Pancreas (tissue), 10 donors: ENCODE measurements at regions not wholly inside any gene's neighbourhood (a gene's known extent, or its start where the extent isn't known, plus 50 kb on each side); places are given as distances from the start of the nearest gene placed in this dataset.
"Not testable (repeated sequence)": the region's sequence is repeated elsewhere in the genome, so short reads cannot be mapped to it uniquely, and the experiment has no call there.

Source experiments
- ATAC-seq, 4 donors: fragments of 200-7000 bp; cut with Tn5 transposase; one replicate each; pipeline versions ENCODE4 v1.8.0 to v1.9.1; 2020; ENCODE audit warnings: mild to moderate bottlenecking in 4 of 4, moderate library complexity in 4 of 4
- DNase-seq, 6 donors: peaks; one replicate each; pipeline ENCODE4 v3.0.0-alpha.2; 2020
- FAIRE-seq: peaks from 2 replicates; lab custom pipeline; 2012; peaks lifted over from hg19 to GRCh38; lab: Jason Lieb, UNC
- H3K27ac ChIP-seq, 4 donors: fragments of 200-600 bp; sonication (generic); 1 replicate in 3 of 4; 2 replicates in 1 of 4; pipeline versions ENCODE4 v1.5.0 to v1.8.0; 2020
- H3K27me3 ChIP-seq, 4 donors: fragments of 200-600 bp; one replicate each; pipeline ENCODE4 v1.8.0; 2021
- H3K36me3 ChIP-seq, 3 donors: fragments of 200-600 bp; sonication (generic) in 1 of 3; one replicate each; pipeline versions ENCODE4 v1.5.0 to v1.8.0; 2020 to 2021
- H3K4me1 ChIP-seq, 3 donors: fragments of 200-600 bp; one replicate each; pipeline ENCODE4 v1.8.0; 2021
- H3K4me3 ChIP-seq, 4 donors: fragments of 200-600 bp; sonication (generic) in 2 of 4; one replicate each; pipeline versions ENCODE4 v1.5.0 to v1.8.0; 2020 to 2021
- H3K9me3 ChIP-seq, 4 donors: fragments of 200-600 bp; one replicate each; pipeline ENCODE4 v1.8.0; 2021
- WGBS, 2 donors: extraction: QIAGEN DNeasy Blood & Tissue Kit; methylation state at CpG; one replicate each; pipeline ENCODE4 v1.1.7; 2013; 5-methylcytosine and 5-hydroxymethylcytosine counted together
- intact Hi-C, 3 donors: fragments of 100-400 bp; cut with DNase I; formaldehyde crosslinking; loops; one replicate each; pipeline versions ENCODE4 v1.11.1 to v1.14.2; 2022
- donor health status: healthy with polysubstance abuse.
- donor health status: DM: no; HTN: no; CAD: no; lungs with moderate emphysema.
- donor health status: DM: no; HTN: no; CAD: no.
- donor health status: control.
- donor health status: control.
- donor health status: Bipolar disorder and iron deficiency.
- donor health status: DM: yes; HTN: yes; CAD: no.
- donor health status: DM: no; HTN: no; CAD: no.
- donor health status: DM: no; HTN: no; CAD: no.
- donor health status: DM: yes; HTN: yes; CAD: no.

DNA sequence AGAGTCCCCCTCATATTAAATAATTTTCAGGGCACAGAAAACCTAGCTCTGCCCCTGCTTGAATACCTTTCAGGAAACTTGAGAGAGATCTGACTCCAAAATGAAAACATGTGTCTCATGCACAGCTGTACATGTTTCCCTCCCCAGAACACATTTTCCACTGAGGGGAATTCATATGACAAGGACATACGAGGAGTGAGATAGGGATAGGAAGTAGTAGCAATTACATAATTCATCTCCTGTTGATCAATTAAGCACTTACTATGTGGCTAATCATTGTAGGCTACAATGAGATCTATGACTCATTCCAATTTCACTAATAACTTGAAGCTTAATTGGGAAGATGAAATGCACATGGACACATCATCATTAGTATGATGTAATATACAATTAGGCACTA lies 302.1 kb downstream of the PCDH11X start:
- intact Hi-C loops, DNase-seq, H3K4me1 ChIP-seq, H3K36me3 ChIP-seq, H3K4me3 ChIP-seq, FAIRE-seq, H3K27ac ChIP-seq, H3K27me3 ChIP-seq, H3K9me3 ChIP-seq, ATAC-seq: not testable (repeated sequence)
- 11 to 21% methylated on average over 1 of the region's 1 CpG for WGBS, 2 donors

DNA sequence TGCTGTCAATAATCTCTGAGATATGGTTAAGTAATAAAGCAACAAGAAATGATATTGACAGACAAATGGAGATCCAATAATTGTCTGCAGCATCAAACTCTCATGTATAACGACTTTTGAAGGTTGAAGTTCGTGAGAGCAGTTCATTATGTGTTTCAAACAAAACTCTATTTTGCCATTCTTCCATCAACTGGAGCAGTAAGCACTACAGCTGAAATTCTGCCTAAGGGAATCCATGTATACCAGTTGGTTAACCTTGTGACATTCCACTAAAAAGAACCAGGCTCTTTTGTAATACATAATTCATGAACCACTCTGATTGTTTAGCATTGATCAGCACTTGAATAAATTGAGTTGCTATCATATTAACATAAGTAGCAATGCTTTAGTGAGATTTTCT lies 311.6 kb downstream of the PCDH11X start:
- 15 to 25% methylated on average over 2 of the region's 2 CpGs for whole genome bisulfite sequencing, 2 donors
- ATAC-seq, FAIRE-seq: not testable (repeated sequence)

DNA sequence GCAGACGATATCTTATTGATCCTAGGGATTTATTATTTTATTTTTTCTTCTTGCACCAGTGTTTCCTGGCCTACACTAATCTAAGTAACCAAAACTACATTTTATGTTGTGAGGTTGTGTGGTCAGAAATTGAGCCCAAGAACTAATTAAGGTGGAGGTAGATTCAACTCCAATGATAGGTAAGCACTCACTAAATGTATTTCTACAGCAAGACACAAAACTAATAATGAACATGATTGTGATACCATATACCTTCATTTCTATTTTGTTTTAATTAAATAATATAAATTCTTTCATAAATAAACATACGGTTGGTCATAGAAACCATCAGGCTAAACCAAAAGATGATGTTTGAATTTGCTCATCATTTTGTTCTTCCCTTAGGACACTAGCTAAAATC lies 319.0 kb downstream of the PCDH11X start:
- intact Hi-C loops, H3K36me3 ChIP-seq: not testable (repeated sequence)

More for the DNA sequence above, 311.6 kb downstream of the PCDH11X start:
- H3K27ac ChIP-seq, H3K4me3 ChIP-seq, H3K4me1 ChIP-seq, H3K27me3 ChIP-seq, intact Hi-C loops, H3K36me3 ChIP-seq, H3K9me3 ChIP-seq, DNase-seq: not testable (repeated sequence)

DNA sequence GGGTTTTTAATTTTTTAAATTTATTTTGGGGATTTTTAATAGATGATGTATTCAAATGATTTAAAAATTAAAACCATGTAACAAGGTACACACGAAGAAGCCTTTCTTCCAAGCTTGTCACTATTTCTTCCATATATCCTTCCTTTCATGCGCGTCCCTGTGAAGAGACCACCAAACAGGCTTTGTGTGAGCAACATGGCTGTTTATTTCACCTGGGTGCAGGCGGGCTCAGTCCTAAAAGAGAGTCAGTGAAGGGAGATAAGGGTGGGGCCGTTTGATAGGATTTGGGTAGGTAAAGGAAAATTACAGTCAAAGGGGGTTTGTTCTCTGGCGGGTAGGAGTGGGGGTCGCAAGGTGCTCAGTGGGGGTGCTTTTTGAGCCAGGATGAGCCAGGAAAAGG lies 320.9 kb downstream of the PCDH11X start:
- H3K27ac ChIP-seq, H3K9me3 ChIP-seq, FAIRE-seq, intact Hi-C loops, ATAC-seq, DNase-seq, H3K4me1 ChIP-seq, H3K4me3 ChIP-seq, H3K27me3 ChIP-seq, H3K36me3 ChIP-seq: not testable (repeated sequence)
- 51 to 64% methylated on average over 6 to 7 of the region's 7 CpGs for whole genome bisulfite sequencing, 2 donors

More for the DNA sequence above, 319.0 kb downstream of the PCDH11X start:
- FAIRE-seq: peak; percentile 94
- H3K27ac ChIP-seq, H3K4me3 ChIP-seq, DNase-seq, H3K4me1 ChIP-seq, H3K27me3 ChIP-seq, H3K9me3 ChIP-seq, ATAC-seq: not testable (repeated sequence)
- WGBS, 2 donors: 51 to 61% methylated on average over 2 of the region's 2 CpGs

DNA sequence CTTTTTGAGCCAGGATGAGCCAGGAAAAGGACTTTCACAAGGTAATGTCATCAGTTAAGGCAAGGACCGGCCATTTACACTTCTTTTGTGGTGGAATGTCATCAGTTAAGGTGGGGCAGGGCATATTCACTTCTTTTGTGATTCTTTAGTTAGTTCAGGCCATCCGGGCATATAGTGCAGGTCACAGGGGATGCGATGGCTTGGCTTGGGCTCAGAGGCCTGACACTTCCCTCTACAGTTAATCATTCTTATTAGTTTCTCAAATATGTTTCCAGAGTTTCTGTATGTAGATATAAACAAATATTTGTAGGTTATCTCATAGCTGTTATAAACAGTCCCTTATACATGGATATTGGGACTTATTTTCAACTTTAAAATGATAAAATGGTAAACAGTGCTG lies 326.5 kb downstream of the PCDH11X start:
- 47 to 52% methylated on average over 2 of the region's 3 CpGs for WGBS, 2 donors

DNA sequence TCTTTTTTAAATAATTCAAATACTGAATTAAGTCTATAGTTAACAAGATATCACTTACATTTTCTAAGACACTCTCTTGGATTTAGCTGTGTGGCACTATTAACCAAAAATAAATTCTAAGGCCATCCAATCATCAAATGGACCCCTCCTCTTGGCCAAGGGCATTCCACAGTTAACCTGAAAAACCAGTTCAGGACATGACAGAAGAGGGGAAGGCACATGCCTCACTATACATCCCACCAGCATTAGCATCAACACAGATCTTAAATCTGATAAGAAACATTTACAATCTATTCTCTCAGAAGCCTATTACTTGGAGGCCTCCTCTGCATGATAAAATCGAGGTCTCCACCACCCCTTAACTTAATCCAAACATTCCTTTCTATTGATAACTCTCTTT lies 327.5 kb downstream of the PCDH11X start:
- FAIRE-seq: not testable (repeated sequence)
- 6 to 14% methylated on average over 1 of the region's 1 CpG for WGBS, 2 donors

More for the DNA sequence above, 326.5 kb downstream of the PCDH11X start:
- ATAC-seq, FAIRE-seq, intact Hi-C loops, H3K9me3 ChIP-seq, H3K4me1 ChIP-seq, H3K4me3 ChIP-seq, H3K27me3 ChIP-seq, H3K27ac ChIP-seq, H3K36me3 ChIP-seq, DNase-seq: not testable (repeated sequence)

DNA sequence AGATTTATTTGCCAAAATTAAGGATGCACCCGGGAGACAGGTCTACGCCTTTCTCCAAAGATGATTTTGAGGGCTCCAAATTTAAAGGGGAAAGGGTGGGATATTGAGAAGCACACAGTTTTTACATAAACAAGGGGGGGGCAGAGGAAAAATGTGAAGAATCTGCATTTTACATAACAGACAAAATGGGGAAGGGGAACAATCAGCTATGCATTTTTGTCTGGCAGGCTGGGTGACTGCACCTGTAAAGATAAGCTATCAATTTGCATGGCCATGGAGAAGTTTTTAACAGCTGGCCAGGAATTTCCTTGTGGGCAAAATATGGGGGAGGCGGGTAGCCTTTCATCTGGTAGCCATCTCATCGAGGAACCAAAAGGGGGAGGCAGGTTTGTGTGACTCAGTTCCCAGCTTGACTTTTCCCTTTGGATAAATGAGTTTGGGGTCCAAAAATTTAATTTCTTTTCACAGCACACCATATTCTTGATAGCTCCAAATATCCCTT lies 331.3 kb downstream of the PCDH11X start:
- H3K27ac ChIP-seq, H3K9me3 ChIP-seq, intact Hi-C loops, ATAC-seq, H3K27me3 ChIP-seq, H3K36me3 ChIP-seq, FAIRE-seq, H3K4me1 ChIP-seq, H3K4me3 ChIP-seq, DNase-seq: not testable (repeated sequence)
- 28 to 35% methylated on average over 2 of the region's 4 CpGs for WGBS, 2 donors

More for the DNA sequence above, 327.5 kb downstream of the PCDH11X start:
- ATAC-seq, H3K36me3 ChIP-seq, H3K4me3 ChIP-seq, H3K9me3 ChIP-seq, H3K27me3 ChIP-seq, intact Hi-C loops, H3K4me1 ChIP-seq, H3K27ac ChIP-seq, DNase-seq: not testable (repeated sequence)

DNA sequence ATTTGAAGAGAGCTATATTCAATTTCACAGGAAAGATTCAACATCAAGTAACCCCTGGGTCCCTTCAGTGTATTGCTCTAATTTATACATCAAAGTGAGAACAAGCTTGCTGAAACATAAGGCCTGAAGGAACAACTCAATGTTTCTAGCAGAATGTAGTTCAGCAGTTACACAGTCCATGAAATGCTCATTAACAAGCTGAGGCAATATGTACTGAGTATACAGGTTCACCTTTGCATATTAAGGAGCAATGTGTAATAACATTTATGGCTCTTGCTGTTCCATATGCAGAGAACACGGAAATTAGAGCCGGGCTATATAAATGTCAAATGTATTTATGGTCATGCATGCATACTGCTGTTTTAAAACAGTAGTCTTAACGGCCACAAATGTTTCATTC lies 338.5 kb downstream of the PCDH11X start:
- H3K4me1 ChIP-seq, H3K4me3 ChIP-seq, FAIRE-seq, H3K36me3 ChIP-seq, DNase-seq, intact Hi-C loops, ATAC-seq, H3K27me3 ChIP-seq, H3K9me3 ChIP-seq, H3K27ac ChIP-seq: not testable (repeated sequence)
- 37 to 73% methylated on average over 3 of the region's 3 CpGs for whole genome bisulfite sequencing, 2 donors

DNA sequence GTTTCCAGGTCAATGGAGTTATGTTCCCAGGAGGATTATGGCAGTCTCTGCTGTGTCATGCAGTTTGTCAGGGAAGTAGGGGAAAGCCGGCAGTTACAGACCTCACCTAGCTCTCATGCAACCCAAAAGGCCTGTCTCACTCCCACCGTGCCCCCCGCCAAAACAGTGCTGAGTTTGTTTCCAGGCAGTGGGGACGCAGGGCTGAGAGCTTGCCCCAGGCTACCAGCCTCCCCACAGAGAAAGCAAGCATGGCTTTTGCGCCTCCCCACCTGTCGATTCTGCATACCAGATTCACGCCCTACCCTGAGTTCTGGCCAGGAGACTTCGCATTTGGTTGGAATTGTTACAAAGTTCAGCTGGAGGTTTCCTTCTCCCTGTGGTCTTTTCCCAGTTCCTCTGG lies 383.9 kb downstream of the PCDH11X start:
- intact Hi-C loops, H3K9me3 ChIP-seq, H3K36me3 ChIP-seq, H3K27me3 ChIP-seq, H3K4me3 ChIP-seq, H3K27ac ChIP-seq, DNase-seq, FAIRE-seq, H3K4me1 ChIP-seq, ATAC-seq: not testable (repeated sequence)
- WGBS, 2 donors: 80 to 90% methylated on average over 7 of the region's 8 CpGs
